HEK293 (cell line): ENCODE measurements at regions not wholly inside any gene's neighbourhood (a gene's known extent, or its start where the extent isn't known, plus 50 kb on each side); places are given as distances from the start of the nearest gene placed in this dataset.

Experiments
- CTCF ChIA-PET: fragments of 350-600 bp; formaldehyde crosslinking; extraction: SDS; loops from one replicate; lab custom pipeline; 2021; ENCODE audit warnings: antibody characterized with exemption; lab: Yijun Ruan, JAX
- POLR2A ChIA-PET: fragments of 300-600 bp; formaldehyde crosslinking; extraction: SDS; loops from one replicate; lab custom pipeline; 2020; ENCODE audit warnings: antibody characterized with exemption, inconsistent platforms; lab: Yijun Ruan, JAX
- H3K27ac ChIP-seq: fragments of 200-500 bp; sonication (Bioruptor generic); 2 replicates; pipeline ENCODE4 v1.5.1; 2014; ENCODE audit warnings: low read depth, low read length, control low read depth, inconsistent platforms; ENCODE audit errors: extremely low read depth
- H3K36me3 ChIP-seq, 2 experiments: fragments of 200-500 bp in 1 of 2; sonication (Bioruptor generic) in 1 of 2; 1 replicate in 1 of 2; 2 replicates in 1 of 2; pipeline ENCODE4 v1.5.1; 2014 to 2017; ENCODE audit warnings: inconsistent platforms in 2 of 2, low read length in 2 of 2; ENCODE audit not compliant: control insufficient read depth in 2 of 2, insufficient read depth in 1 of 2
- H3K4me1 ChIP-seq: fragments of 200-500 bp; sonication (Bioruptor generic); 2 replicates; pipeline ENCODE4 v1.5.1; 2014; ENCODE audit warnings: mild to moderate bottlenecking, low read length, inconsistent platforms; ENCODE audit not compliant: control insufficient read depth, insufficient read depth
- H3K4me3 ChIP-seq: 2 replicates; pipeline ENCODE4 v1.5.1; 2011; ENCODE audit warnings: low read depth, mild to moderate bottlenecking, control low read depth, low read length, moderate library complexity
- H3K9me3 ChIP-seq: fragments of 200-500 bp; sonication (Bioruptor generic); 2 replicates; pipeline ENCODE4 v1.5.1; 2014; ENCODE audit warnings: low read depth, low read length, inconsistent platforms; ENCODE audit not compliant: control insufficient read depth, insufficient read depth
- GLIS1 ChIP-seq: fragments of 450-650 bp; formaldehyde crosslinking; IDR thresholded peaks from 2 replicates; pipeline ENCODE4 v1.5.1; 2016; ENCODE audit warnings: missing biosample characterization, missing genetic modification characterization
- KLF17 ChIP-seq: fragments of 450-650 bp; formaldehyde crosslinking; IDR thresholded peaks from 2 replicates; pipeline ENCODE4 v1.5.1; 2016; ENCODE audit warnings: missing biosample characterization, missing genetic modification characterization
- OSR2 ChIP-seq: fragments of 450-650 bp; formaldehyde crosslinking; IDR thresholded peaks from 2 replicates; pipeline ENCODE4 v1.5.1; 2016; ENCODE audit warnings: missing biosample characterization, missing genetic modification characterization
- PRDM2 ChIP-seq: fragments of 450-650 bp; formaldehyde crosslinking; IDR thresholded peaks from 2 replicates; pipeline ENCODE4 v1.5.1; 2016; ENCODE audit warnings: missing biosample characterization, missing genetic modification characterization, borderline replicate concordance
- ZBTB49 ChIP-seq: fragments of 450-650 bp; formaldehyde crosslinking; IDR thresholded peaks from 2 replicates; pipeline ENCODE4 v1.5.1; 2016; ENCODE audit warnings: missing biosample characterization, missing genetic modification characterization, low read depth
- ZNF140 ChIP-seq: fragments of 450-650 bp; formaldehyde crosslinking; IDR thresholded peaks from 2 replicates; pipeline ENCODE4 v1.5.1; 2016; ENCODE audit warnings: missing biosample characterization, missing genetic modification characterization
- ZNF148 ChIP-seq: fragments of 450-650 bp; formaldehyde crosslinking; IDR thresholded peaks from 2 replicates; pipeline ENCODE4 v1.5.0; 2017; ENCODE audit warnings: missing biosample characterization, missing genetic modification characterization, borderline replicate concordance
- ZNF302 ChIP-seq: fragments of 450-650 bp; formaldehyde crosslinking; IDR thresholded peaks from 2 replicates; pipeline ENCODE4 v1.5.1; 2016; ENCODE audit warnings: missing biosample characterization, missing genetic modification characterization, low read depth
- ZNF366 ChIP-seq: fragments of 450-650 bp; formaldehyde crosslinking; conservative IDR thresholded peaks from 2 replicates; pipeline ENCODE4 v1.5.1; 2016; ENCODE audit warnings: missing biosample characterization, missing genetic modification characterization
- ZNF585B ChIP-seq: fragments of 450-650 bp; formaldehyde crosslinking; IDR thresholded peaks from 2 replicates; pipeline ENCODE4 v1.5.1; 2016; ENCODE audit warnings: missing biosample characterization, missing genetic modification characterization
- ZSCAN18 ChIP-seq: fragments of 450-650 bp; formaldehyde crosslinking; IDR thresholded peaks from 2 replicates; pipeline ENCODE4 v1.5.1; 2016; ENCODE audit warnings: missing biosample characterization, missing genetic modification characterization

- TF ChIP-seq PRDM2 (no peak), ZNF148 (tag by site-specific recombination) (no peak), GLIS1 (no peak)
Observed at GRCh38 chr6:141264101-141264500, 868.6 kb upstream of the GJE1 start (continued).

GRCh38 chr6:141261672-141262060, 871.1 kb upstream of the GJE1 start:
- Histone ChIP-seq H3K27ac (no peak overlapping the region), H3K4me1 (no peaks in the 10 kb centered on the region), H3K4me3 (no peak overlapping the region), H3K9me3 (no peaks in the 10 kb centered on the region), H3K36me3 (no peaks in the 10 kb centered on the region)
- ChIA-PET CTCF (interaction anchor here (0.5 to 0.7 kb wide), 2 partner anchors 10 to 1281 kb away, joined by 3 to 4 read pairs; no protein-coding TSS in a partner anchor), POLR2A (no interaction called here)
- TF ChIP-seq KLF17 (tag by site-specific recombination) (no peak), ZNF366 (tag by site-specific recombination) (no peak), ZNF140 (tag by site-specific recombination) (no peak), ZBTB49 (no peak), ZNF585B (no peak), ZSCAN18 (tag by site-specific recombination) (no peak), ZNF302 (tag by site-specific recombination) (no peak), OSR2 (no peak)
